Astrocyte of the spinal cord (primary cell): ENCODE measurements at regions not wholly inside any gene's neighbourhood (a gene's known extent, or its start where the extent isn't known, plus 50 kb on each side); places are given as distances from the start of the nearest gene placed in this dataset.

Experiments
- DNase-seq: peaks from one replicate; pipeline ENCODE4 v3.0.0; 2011; ENCODE audit warnings: low read depth, low spot score
- H3K4me3 ChIP-seq: 2 replicates; pipeline ENCODE4 v1.5.1; 2011; ENCODE audit warnings: low read depth, mild to moderate bottlenecking, low read length, moderate library complexity
- in situ Hi-C: cut with HindIII; loops from 2 replicates; pipeline ENCODE4 v1.10.0; 2017; ENCODE audit warnings: low sequenced_read_pairs
- TF ChIP-seq, protein P1 (sequence below): IDR thresholded peaks from 2 replicates; pipeline ENCODE4 v1.5.1; 2012; ENCODE audit warnings: low read depth, mild to moderate bottlenecking, low read length, inconsistent platforms

DNA sequence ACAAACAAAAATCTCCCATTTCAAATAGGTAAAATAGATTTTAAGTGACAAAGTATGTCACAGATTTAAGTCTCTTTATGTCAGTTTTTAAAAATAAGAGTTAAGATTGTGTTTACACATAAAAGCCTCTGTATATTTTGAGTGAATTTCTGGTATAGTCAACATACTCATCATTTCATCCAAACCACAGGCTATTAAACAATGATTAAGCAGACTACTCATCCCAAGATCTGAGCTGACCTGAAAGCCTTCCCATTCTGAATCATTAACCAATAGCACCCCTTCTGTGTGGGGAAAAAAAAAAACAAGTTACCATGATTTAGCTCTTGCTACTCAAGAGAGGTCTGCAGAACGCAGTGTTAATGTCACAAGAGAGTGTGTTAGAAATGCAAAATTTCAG, 284.4 kb upstream of the NBEA start:
- in situ Hi-C loops: no loop called here
- TF ChIP-seq, protein P1, sequence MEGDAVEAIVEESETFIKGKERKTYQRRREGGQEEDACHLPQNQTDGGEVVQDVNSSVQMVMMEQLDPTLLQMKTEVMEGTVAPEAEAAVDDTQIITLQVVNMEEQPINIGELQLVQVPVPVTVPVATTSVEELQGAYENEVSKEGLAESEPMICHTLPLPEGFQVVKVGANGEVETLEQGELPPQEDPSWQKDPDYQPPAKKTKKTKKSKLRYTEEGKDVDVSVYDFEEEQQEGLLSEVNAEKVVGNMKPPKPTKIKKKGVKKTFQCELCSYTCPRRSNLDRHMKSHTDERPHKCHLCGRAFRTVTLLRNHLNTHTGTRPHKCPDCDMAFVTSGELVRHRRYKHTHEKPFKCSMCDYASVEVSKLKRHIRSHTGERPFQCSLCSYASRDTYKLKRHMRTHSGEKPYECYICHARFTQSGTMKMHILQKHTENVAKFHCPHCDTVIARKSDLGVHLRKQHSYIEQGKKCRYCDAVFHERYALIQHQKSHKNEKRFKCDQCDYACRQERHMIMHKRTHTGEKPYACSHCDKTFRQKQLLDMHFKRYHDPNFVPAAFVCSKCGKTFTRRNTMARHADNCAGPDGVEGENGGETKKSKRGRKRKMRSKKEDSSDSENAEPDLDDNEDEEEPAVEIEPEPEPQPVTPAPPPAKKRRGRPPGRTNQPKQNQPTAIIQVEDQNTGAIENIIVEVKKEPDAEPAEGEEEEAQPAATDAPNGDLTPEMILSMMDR: no peak
- H3K4me3 ChIP-seq: no peak overlapping the region

DNA sequence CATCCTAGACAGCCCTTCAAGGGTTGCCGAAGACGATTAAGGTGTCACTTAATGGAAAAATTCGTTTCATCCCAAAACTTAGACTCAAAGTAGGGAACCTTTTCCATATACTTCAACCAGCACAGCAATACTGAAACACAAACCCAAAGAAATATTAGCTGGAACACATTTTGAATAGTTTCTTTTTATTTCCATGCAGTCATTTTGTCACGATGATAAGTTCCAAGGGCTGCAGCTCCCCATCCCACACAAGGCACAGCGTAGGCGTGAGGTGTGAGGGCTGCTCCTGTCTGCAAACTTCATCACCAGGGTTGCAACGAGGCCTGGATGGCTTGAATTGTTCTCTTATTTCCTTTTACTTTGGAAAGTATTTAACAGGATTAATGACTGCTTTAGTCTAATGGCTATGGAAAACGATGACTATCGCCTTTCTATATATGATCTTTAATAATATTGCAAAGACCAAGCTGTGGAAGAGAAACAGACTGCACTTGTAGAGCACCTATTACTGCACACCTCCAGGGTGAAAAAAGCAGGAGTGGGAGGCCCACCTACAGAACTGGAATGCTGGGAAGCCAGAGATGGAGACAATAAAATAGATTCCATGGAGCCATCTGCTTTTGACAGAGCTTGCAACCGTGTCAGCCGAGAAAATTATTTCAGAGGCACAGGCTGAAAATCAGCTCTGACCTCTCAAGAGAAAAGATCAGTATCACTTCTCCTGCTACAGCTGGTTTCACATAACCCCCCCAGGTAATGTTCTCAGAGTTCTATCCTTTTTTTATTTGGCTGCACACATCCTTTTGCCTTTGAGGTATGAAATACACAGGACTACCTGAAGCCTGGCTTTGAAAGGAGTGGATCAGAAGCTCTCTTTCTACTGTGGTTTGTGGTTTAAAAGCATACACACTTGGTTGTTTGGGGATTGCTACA, 274.5 kb upstream of the NBEA start:
- H3K4me3 ChIP-seq: no peak overlapping the region
- DNase-seq: no peak
- TF ChIP-seq, protein P1: no peak
- in situ Hi-C loops: no loop called here

More for the DNA sequence above, 284.4 kb upstream of the NBEA start:
- DNase-seq: peak; percentile 54

DNA sequence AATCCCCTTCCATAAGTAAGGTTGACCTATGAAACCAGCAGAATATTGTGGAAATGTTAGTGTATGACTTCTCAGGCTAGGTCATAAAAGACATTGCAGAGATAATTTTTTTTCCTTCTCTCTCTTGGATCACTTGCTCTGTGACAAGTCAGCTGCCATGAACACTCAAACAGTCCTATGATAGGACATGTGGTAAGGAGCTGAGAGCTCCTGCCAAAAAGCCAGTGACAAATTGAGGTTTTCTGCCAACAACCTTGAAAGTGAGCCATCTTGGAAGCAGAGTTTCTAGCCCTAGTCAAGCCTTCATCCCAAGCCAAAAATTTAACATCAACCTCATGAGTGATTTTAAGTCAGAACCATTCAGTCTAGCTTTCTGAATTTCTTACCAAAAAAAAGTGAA, 270.9 kb upstream of the NBEA start:
- TF ChIP-seq, protein P1: no peak
- DNase-seq: no peak
- H3K4me3 ChIP-seq: no peak overlapping the region
- in situ Hi-C loops: no loop called here

DNA sequence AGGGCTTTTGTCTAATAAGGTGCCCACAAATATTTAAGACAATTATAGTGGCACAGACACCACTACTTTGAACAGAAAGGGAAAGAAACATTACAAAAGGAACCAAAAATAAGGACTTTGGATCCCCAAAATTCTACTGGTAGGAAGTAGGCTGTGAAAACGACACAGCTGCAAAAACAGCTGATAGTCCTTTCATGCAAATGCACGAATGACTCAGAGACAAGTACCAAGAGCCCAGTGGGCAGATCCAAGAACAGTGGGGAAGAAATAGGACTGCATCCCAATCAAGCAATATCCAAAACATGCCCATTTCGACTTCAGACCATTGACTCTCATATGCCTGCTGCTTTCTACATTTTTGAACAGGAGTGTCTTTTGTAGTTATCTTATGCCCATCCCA, 269.4 kb upstream of the NBEA start:
- no peak overlapping the region for H3K4me3 ChIP-seq
- TF ChIP-seq, protein P1: no peak
- in situ Hi-C loops: no loop called here
- no peak for DNase-seq

DNA sequence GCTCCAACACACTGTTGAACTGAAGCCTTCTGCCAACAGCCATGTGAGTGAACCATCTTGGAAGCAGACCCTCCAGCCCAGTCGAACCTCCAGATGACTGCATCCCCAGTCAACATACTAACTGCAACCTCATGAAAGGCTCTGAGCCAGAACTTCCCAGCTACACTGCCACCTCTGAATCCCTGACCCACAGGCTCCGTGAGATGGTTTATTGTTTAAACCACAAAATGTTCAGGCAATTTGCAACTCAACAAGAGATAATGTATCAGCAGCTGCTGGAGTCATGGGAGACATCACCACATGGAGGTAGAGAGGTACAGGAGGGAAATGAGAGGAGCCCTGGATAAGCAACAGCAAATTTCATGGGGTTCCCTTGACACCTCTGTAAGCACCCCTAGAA, 266.4 kb upstream of the NBEA start:
- DNase-seq: no peak
- in situ Hi-C loops: no loop called here

DNA sequence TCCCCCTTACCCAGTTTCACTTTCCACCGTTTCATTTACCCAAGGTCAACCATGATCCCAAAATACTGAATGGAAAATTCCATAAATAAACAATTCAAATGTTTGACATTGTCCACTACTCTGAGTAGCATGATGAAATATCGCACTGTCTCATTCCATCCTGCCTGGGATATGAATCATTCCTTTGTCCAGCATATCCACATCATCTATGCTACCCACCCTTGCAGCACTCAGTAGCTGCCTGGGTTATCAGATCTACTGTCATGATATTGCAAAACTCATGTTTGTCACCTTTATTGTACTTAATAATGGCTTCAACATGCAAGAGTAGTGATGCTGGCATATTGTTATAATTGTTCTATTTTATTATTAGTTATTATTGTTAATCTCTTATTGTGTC, 263.9 kb upstream of the NBEA start:
- in situ Hi-C loops: no loop called here
- no peak overlapping the region for H3K4me3 ChIP-seq
- DNase-seq: no peak
- TF ChIP-seq, protein P1: no peak

More for the DNA sequence above, 266.4 kb upstream of the NBEA start:
- TF ChIP-seq, protein P1: no peak
- no peak overlapping the region for H3K4me3 ChIP-seq
